Transverse colon (tissue), 4 donors: ENCODE measurements at regions not wholly inside any gene's neighbourhood (a gene's known extent, or its start where the extent isn't known, plus 50 kb on each side); places are given as distances from the start of the nearest gene placed in this dataset.

Experiments used
- POLR2A ChIP-seq: fragments of 450-650 bp; IDR thresholded peaks from one replicate; pipeline ENCODE4 v1.6.1; 2016; ENCODE audit warnings: antibody characterized with exemption, mild to moderate bottlenecking, moderate library complexity
- POLR2AphosphoS5 ChIP-seq, 3 donors: sonication (generic); formaldehyde crosslinking; IDR thresholded peaks; one replicate each; pipeline ENCODE4 v1.6.1; 2016; ENCODE audit warnings: antibody characterized with exemption in 3 of 3
- TF ChIP-seq, protein P1 (sequence below), 5 experiments: fragments of 200-600 bp in 3 of 5; fragments of 450-650 bp in 2 of 5; sonication (generic) in 3 of 5; IDR thresholded peaks; 1 replicate in 2 of 5; 2 replicates in 3 of 5; pipeline ENCODE4 v1.5.1; 2016 to 2017; ENCODE audit warnings: antibody characterized with exemption in 5 of 5, inconsistent platforms in 3 of 5, mild to moderate bottlenecking in 2 of 5, moderate library complexity in 1 of 5

DNA sequence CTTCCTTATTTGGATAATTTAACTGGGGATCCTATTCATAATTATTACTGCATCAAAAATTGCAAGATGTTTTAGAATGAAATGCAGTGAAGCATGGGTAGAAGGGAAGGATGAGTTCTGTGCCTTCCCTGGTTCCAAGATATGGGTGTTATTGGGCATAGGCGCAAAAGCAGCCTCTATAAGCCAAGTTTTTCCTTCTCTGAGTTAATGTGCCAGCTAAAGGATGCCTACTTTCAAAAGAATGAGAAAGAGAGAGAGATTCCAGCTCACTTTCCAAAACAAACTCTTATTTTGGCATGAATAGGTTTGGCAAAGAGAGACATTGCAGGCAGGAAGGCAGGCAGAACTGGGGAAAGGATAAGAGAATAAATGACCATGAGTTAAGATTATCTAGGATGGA lies 270.2 kb downstream of the TAFA4 start:
- TF ChIP-seq, protein P1, sequence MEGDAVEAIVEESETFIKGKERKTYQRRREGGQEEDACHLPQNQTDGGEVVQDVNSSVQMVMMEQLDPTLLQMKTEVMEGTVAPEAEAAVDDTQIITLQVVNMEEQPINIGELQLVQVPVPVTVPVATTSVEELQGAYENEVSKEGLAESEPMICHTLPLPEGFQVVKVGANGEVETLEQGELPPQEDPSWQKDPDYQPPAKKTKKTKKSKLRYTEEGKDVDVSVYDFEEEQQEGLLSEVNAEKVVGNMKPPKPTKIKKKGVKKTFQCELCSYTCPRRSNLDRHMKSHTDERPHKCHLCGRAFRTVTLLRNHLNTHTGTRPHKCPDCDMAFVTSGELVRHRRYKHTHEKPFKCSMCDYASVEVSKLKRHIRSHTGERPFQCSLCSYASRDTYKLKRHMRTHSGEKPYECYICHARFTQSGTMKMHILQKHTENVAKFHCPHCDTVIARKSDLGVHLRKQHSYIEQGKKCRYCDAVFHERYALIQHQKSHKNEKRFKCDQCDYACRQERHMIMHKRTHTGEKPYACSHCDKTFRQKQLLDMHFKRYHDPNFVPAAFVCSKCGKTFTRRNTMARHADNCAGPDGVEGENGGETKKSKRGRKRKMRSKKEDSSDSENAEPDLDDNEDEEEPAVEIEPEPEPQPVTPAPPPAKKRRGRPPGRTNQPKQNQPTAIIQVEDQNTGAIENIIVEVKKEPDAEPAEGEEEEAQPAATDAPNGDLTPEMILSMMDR (IDR thresholded peaks at IDR 0.05), result no peak
- TF ChIP-seq POLR2A (no peak), POLR2AphosphoS5 (IDR thresholded peaks at IDR 0.05) (no peak)
